8988T (cell line): ENCODE measurements at regions not wholly inside any gene's neighbourhood (a gene's known extent, or its start where the extent isn't known, plus 50 kb on each side); places are given as distances from the start of the nearest gene placed in this dataset.

ENCODE experiments used
- DNase-seq: peaks from one replicate; pipeline ENCODE4 v3.0.0; 2011

GRCh38 chr5:61802456-61802855 is 470.4 kb downstream of the ZSWIM6 start:
- DNase-seq: no peak

GRCh38 chr5:61805101-61805500 is 473.0 kb downstream of the ZSWIM6 start:
- no peak for DNase-seq

GRCh38 chr5:61806491-61807020 is 474.5 kb downstream of the ZSWIM6 start:
- no peak for DNase-seq

GRCh38 chr5:61808091-61808490 is 476.0 kb downstream of the ZSWIM6 start:
- DNase-seq: no peak

GRCh38 chr5:61808909-61809308 is 476.9 kb downstream of the ZSWIM6 start:
- DNase-seq: no peak

- no peak for DNase-seq
Observed at GRCh38 chr5:61809651-61810050, 477.6 kb downstream of the ZSWIM6 start.

GRCh38 chr5:61811052-61811451 is 479.0 kb downstream of the ZSWIM6 start:
- no peak for DNase-seq

GRCh38 chr5:61813361-61813760 is 481.3 kb downstream of the ZSWIM6 start:
- no peak for DNase-seq

GRCh38 chr5:61815339-61815738 is 483.3 kb downstream of the ZSWIM6 start:
- no peak for DNase-seq

- DNase-seq: no peak
Observed at GRCh38 chr5:61816146-61816545, 484.1 kb downstream of the ZSWIM6 start.

GRCh38 chr5:61816585-61817450 is 484.8 kb downstream of the ZSWIM6 start:
- DNase-seq: no peak

GRCh38 chr5:61817472-61818326 is 485.6 kb downstream of the ZSWIM6 start:
- no peak for DNase-seq

- no peak for DNase-seq
Observed at GRCh38 chr5:61820836-61821235, 485.2 kb upstream of the KIF2A start.

GRCh38 chr5:61821561-61821960 is 484.4 kb upstream of the KIF2A start:
- no peak for DNase-seq

GRCh38 chr5:61822584-61822983 is 483.4 kb upstream of the KIF2A start:
- no peak for DNase-seq

- DNase-seq: no peak
Observed at GRCh38 chr5:61823065-61823464, 482.9 kb upstream of the KIF2A start.

GRCh38 chr5:61823781-61824180 is 482.2 kb upstream of the KIF2A start:
- DNase-seq: no peak

- DNase-seq: no peak
Observed at GRCh38 chr5:61824396-61824795, 481.6 kb upstream of the KIF2A start.

GRCh38 chr5:61827445-61827975 is 478.5 kb upstream of the KIF2A start:
- DNase-seq: no peak

- DNase-seq: no peak
Observed at GRCh38 chr5:61828856-61829255, 477.1 kb upstream of the KIF2A start.

GRCh38 chr5:61831736-61832135 is 474.3 kb upstream of the KIF2A start:
- no peak for DNase-seq

- no peak for DNase-seq
Observed at GRCh38 chr5:61837788-61838187, 468.2 kb upstream of the KIF2A start.

GRCh38 chr5:61840361-61840760 is 465.6 kb upstream of the KIF2A start:
- no peak for DNase-seq

GRCh38 chr5:61842840-61843239 is 463.2 kb upstream of the KIF2A start:
- DNase-seq: no peak
